Keratinocyte (primary cell): ENCODE measurements at regions not wholly inside any gene's neighbourhood (a gene's known extent, or its start where the extent isn't known, plus 50 kb on each side); places are given as distances from the start of the nearest gene placed in this dataset.

Experiments used
- DNase-seq: peaks from one replicate; pipeline ENCODE4 v3.0.0-alpha.2; 2011; ENCODE audit warnings: low read depth, missing footprints, low spot score
- FAIRE-seq: peaks from 2 replicates; lab custom pipeline; 2011; peaks lifted over from hg19 to GRCh38; lab: Jason Lieb, UNC
- H2AFZ ChIP-seq: 2 replicates; pipeline ENCODE4 v1.6.0; 2012; ENCODE audit warnings: low read length, control low read depth, inconsistent platforms; ENCODE audit not compliant: control insufficient read depth
- H3K27ac ChIP-seq: 2 replicates; pipeline ENCODE4 v1.5.1; 2011; ENCODE audit warnings: low read length; ENCODE audit not compliant: control insufficient read depth, insufficient read depth
- H3K27me3 ChIP-seq: 3 replicates; pipeline ENCODE4 v1.6.0; 2011; ENCODE audit warnings: low read length; ENCODE audit not compliant: control insufficient read depth, insufficient read depth; ENCODE audit errors: extremely low read depth
- H3K36me3 ChIP-seq, 2 experiments: 2 replicates in 1 of 2; 3 replicates in 1 of 2; pipeline ENCODE4 v1.5.1; 2011; ENCODE audit warnings: low read length in 2 of 2, mild to moderate bottlenecking in 1 of 2; ENCODE audit not compliant: control insufficient read depth in 2 of 2, insufficient read depth in 2 of 2; ENCODE audit errors: extremely low read depth in 1 of 2
- H3K4me1 ChIP-seq: 3 replicates; pipeline ENCODE4 v1.5.1; 2011; ENCODE audit warnings: low read length; ENCODE audit not compliant: control insufficient read depth, insufficient read depth; ENCODE audit errors: extremely low read depth
- H3K4me2 ChIP-seq: 3 replicates; pipeline ENCODE4 v1.6.0; 2011; ENCODE audit warnings: low read depth, low read length; ENCODE audit not compliant: control insufficient read depth, insufficient read depth; ENCODE audit errors: extremely low read depth
- H3K4me3 ChIP-seq, 3 experiments: fragments of 200-600 bp in 1 of 3; sonication (generic) in 1 of 3; 2 replicates in 2 of 3; 3 replicates in 1 of 3; pipeline ENCODE4 v1.5.1; 2011 to 2016; ENCODE audit warnings: low read length in 3 of 3, mild to moderate bottlenecking in 3 of 3, control low read depth in 2 of 3, inconsistent platforms in 1 of 3, low read depth in 1 of 3, mixed read lengths in 1 of 3, mixed run types in 1 of 3, moderate library complexity in 1 of 3; ENCODE audit not compliant: control insufficient read depth in 2 of 3, insufficient read depth in 2 of 3; ENCODE audit errors: extremely low read depth in 1 of 3
- H3K79me2 ChIP-seq: 2 replicates; pipeline ENCODE4 v1.6.0; 2012; ENCODE audit warnings: low read length; ENCODE audit not compliant: control insufficient read depth, insufficient read depth
- H3K9ac ChIP-seq: 3 replicates; pipeline ENCODE4 v1.6.0; 2011; ENCODE audit warnings: low read length; ENCODE audit not compliant: control insufficient read depth, insufficient read depth; ENCODE audit errors: extremely low read depth
- H3K9me1 ChIP-seq: 3 replicates; pipeline ENCODE4 v1.6.0; 2011; ENCODE audit warnings: low read length; ENCODE audit not compliant: control insufficient read depth, insufficient read depth; ENCODE audit errors: extremely low read depth
- H3K9me3 ChIP-seq: 2 replicates; pipeline ENCODE4 v1.5.1; 2012; ENCODE audit warnings: low read depth, low read length; ENCODE audit not compliant: control insufficient read depth
- H4K20me1 ChIP-seq: 3 replicates; pipeline ENCODE4 v1.6.0; 2011; ENCODE audit warnings: low read length; ENCODE audit not compliant: control insufficient read depth, insufficient read depth; ENCODE audit errors: extremely low read depth
- CTCF ChIP-seq, 3 experiments: IDR thresholded peaks in 1 of 3; conservative IDR thresholded peaks in 1 of 3; optimal IDR thresholded peaks in 1 of 3; 2 replicates in 2 of 3; 3 replicates in 1 of 3; pipeline versions ENCODE3 to v1.5.1; 2011; ENCODE audit warnings: low read length in 3 of 3, mild to moderate bottlenecking in 3 of 3, moderate library complexity in 2 of 3, control low read depth in 1 of 3, inconsistent platforms in 1 of 3; ENCODE audit not compliant: insufficient read depth in 2 of 3; ENCODE audit errors: extremely low read depth in 1 of 3
- EZH2 ChIP-seq: IDR thresholded peaks from one replicate; pipeline ENCODE4 v1.6.1; 2012; ENCODE audit warnings: inconsistent platforms, mild to moderate bottlenecking, low read length, moderate library complexity
- dilution Hi-C: fragments of 300-500 bp; cut with MboI; formaldehyde crosslinking; loops from one replicate; pipeline ENCODE4 v1.7.0; 2020; ENCODE audit warnings: low sequenced_read_pairs; ENCODE audit not compliant: extremely low pct_ligation_motif_present

GRCh38 chr16:17572145-17572544, 101.4 kb upstream of the XYLT1 start:
- no peaks in the 10 kb centered on the region for H3K9me3 ChIP-seq
- peak overlapping the region in 2 of 3 experiments; percentile 16 to 17 for H3K4me3 ChIP-seq
- TF ChIP-seq CTCF (optimal IDR thresholded peaks at IDR 0.05 in 1 of 3, IDR thresholded peaks at IDR 0.05 in 1 of 3, conservative IDR thresholded peaks at IDR 0.05 in 1 of 3; ENCODE audit: extremely low read depth in 1 of 3, insufficient read depth in 2 of 3, low read length in 3 of 3): no peak
- TF ChIP-seq EZH2: no peak
- no peaks in the 10 kb centered on the region for H3K27me3 ChIP-seq
- FAIRE-seq: peak; percentile 23
- no peaks in the 10 kb centered on the region for H4K20me1 ChIP-seq
- H3K4me2 ChIP-seq: peak overlapping the region; percentile 58
- H3K4me1 ChIP-seq: peaks cover 35% of the 10 kb centered on the region
- dilution Hi-C loops: no loop called here
- H3K27ac ChIP-seq: peak overlapping the region; percentile 80
- no peak for DNase-seq
- no peaks in the 10 kb centered on the region for H3K36me3 ChIP-seq
- no peaks in the 10 kb centered on the region for H3K79me2 ChIP-seq
- H3K9ac ChIP-seq: peak overlapping the region; percentile 42
- peak overlapping the region; percentile 75 for H2AFZ ChIP-seq
- H3K9me1 ChIP-seq: no peaks in the 10 kb centered on the region

GRCh38 chr16:17571499-17572093, 100.8 kb upstream of the XYLT1 start:
- DNase-seq: peak; percentile 90
- no peaks in the 10 kb centered on the region for H3K79me2 ChIP-seq
- H2AFZ ChIP-seq: peak overlapping the region; percentile 75
- peak overlapping the region; percentile 42 for H3K9ac ChIP-seq
- peaks cover 40% of the 10 kb centered on the region for H3K4me1 ChIP-seq
- peak overlapping the region; percentile 80 for H3K27ac ChIP-seq
- H3K9me3 ChIP-seq: no peaks in the 10 kb centered on the region
- peak overlapping the region in 2 of 3 experiments; percentile 16 to 17 for H3K4me3 ChIP-seq
- TF ChIP-seq EZH2 (no peak), CTCF (optimal IDR thresholded peaks at IDR 0.05 in 1 of 3, IDR thresholded peaks at IDR 0.05 in 1 of 3, conservative IDR thresholded peaks at IDR 0.05 in 1 of 3; ENCODE audit: extremely low read depth in 1 of 3, insufficient read depth in 2 of 3, low read length in 3 of 3) (no peak)
- peak overlapping the region; percentile 58 for H3K4me2 ChIP-seq
- no peaks in the 10 kb centered on the region for H3K36me3 ChIP-seq
- H3K9me1 ChIP-seq: no peaks in the 10 kb centered on the region
- no peaks in the 10 kb centered on the region for H4K20me1 ChIP-seq
- H3K27me3 ChIP-seq: no peaks in the 10 kb centered on the region
- peak; percentile 91 for FAIRE-seq
- dilution Hi-C loops: no loop called here
